ENCODE measurements at regions not wholly inside any gene's neighbourhood (a gene's known extent, or its start where the extent isn't known, plus 50 kb on each side); places are given as distances from the start of the nearest gene placed in this dataset.

- WGBS (ENCODE audit: extremely low coverage, insufficient coverage, insufficient read length): no CpG with 5 or more reads among the region's 1 CpG
- no peaks in the 10 kb centered on the region for H3K9me3 ChIP-seq (ENCODE audit: insufficient read depth, low read depth, low read length)
- H4K91ac ChIP-seq (ENCODE audit: low read depth, low read length): no peak overlapping the region
These were observed 837.0 kb downstream of the DIAPH3 start for GRCh38 chr13:59326717-59327116.

DNA sequence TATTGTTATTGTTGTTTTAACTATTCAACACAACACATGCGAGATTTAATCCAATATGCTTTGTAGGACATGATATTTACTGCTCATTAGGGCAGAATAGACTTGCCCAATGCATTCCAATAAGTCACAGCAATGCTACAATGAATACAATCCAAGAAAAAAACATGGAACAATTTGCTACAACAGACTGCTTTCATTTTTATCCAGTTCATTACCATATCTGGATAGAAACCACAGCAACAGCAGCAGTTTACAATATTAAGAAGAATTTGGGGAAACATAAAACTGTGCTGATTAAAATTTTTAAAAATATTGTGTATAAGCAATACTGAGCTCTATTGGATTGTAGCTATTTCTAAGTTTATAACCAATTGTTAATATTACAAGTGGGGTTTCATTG, 833.0 kb downstream of the DIAPH3 start:
- Histone ChIP-seq H3K79me1 (ENCODE audit: low read length) (no peaks in the 10 kb centered on the region), H2AK5ac (ENCODE audit: low read length) (no peak overlapping the region), H3K4me2 (ENCODE audit: low read length) (no peak overlapping the region), H3K4me3 (ENCODE audit: low read depth, low read length) (no peak overlapping the region), H3K23ac (ENCODE audit: low read length) (no peak overlapping the region), H3K79me2 (ENCODE audit: control insufficient read depth, insufficient read depth, low read length, poor library complexity) (no peaks in the 10 kb centered on the region), H4K8ac (ENCODE audit: low read depth, low read length) (no peak overlapping the region), H3K27ac (ENCODE audit: low read depth, low read length) (no peak overlapping the region), H3K9ac (ENCODE audit: low read length) (no peak overlapping the region), H3K27me3 (ENCODE audit: insufficient read depth, low read length) (no peaks in the 10 kb centered on the region), H2BK5ac (ENCODE audit: low read depth, low read length, poor library complexity) (no peak overlapping the region), H2BK12ac (ENCODE audit: low read length) (no peak overlapping the region), H3K4me1 (ENCODE audit: control insufficient read depth in 1 of 2, insufficient read depth in 2 of 2, low read length in 2 of 2) (no peaks in the 10 kb centered on the region), H3K4ac (ENCODE audit: low read depth, low read length) (no peak overlapping the region), H3K9me3 (ENCODE audit: insufficient read depth, low read depth, low read length) (no peaks in the 10 kb centered on the region), H4K91ac (ENCODE audit: low read depth, low read length) (no peak overlapping the region), H2AFZ (ENCODE audit: insufficient read depth, low read length, poor library complexity) (no peak overlapping the region), H2BK120ac (ENCODE audit: insufficient read depth, low read length, poor library complexity) (no peak overlapping the region), H3K14ac (ENCODE audit: low read length) (no peak overlapping the region), H3K18ac (ENCODE audit: low read length) (no peak overlapping the region), H4K12ac (ENCODE audit: low read depth, low read length) (no peak overlapping the region), H3K36me3 (ENCODE audit: control insufficient read depth in 1 of 2, insufficient read depth in 2 of 2, low read length in 2 of 2) (no peaks in the 10 kb centered on the region)
- no peak for DNase-seq
- WGBS (ENCODE audit: extremely low coverage, insufficient coverage, insufficient read length): no CpG with 5 or more reads among the region's 1 CpG

More at GRCh38 chr13:59326717-59327116, 837.0 kb downstream of the DIAPH3 start:
- H3K9ac ChIP-seq (ENCODE audit: low read length): no peak overlapping the region
- no peak overlapping the region for H2AK5ac ChIP-seq (ENCODE audit: low read length)
- H3K36me3 ChIP-seq (ENCODE audit: control insufficient read depth in 1 of 2, insufficient read depth in 2 of 2, low read length in 2 of 2): no peaks in the 10 kb centered on the region
- H3K27ac ChIP-seq (ENCODE audit: low read depth, low read length): no peak overlapping the region
- no peak overlapping the region for H3K18ac ChIP-seq (ENCODE audit: low read length)
- no peaks in the 10 kb centered on the region for H3K79me2 ChIP-seq (ENCODE audit: control insufficient read depth, insufficient read depth, low read length, poor library complexity)
- H4K8ac ChIP-seq (ENCODE audit: low read depth, low read length): no peak overlapping the region
- H3K23ac ChIP-seq (ENCODE audit: low read length): no peak overlapping the region
- no peak overlapping the region for H2BK5ac ChIP-seq (ENCODE audit: low read depth, low read length, poor library complexity)
- DNase-seq: no peak
- no peaks in the 10 kb centered on the region for H3K79me1 ChIP-seq (ENCODE audit: low read length)
- H3K4me3 ChIP-seq (ENCODE audit: low read depth, low read length): no peak overlapping the region
- H3K4ac ChIP-seq (ENCODE audit: low read depth, low read length): no peak overlapping the region
- no peak overlapping the region for H2AFZ ChIP-seq (ENCODE audit: insufficient read depth, low read length, poor library complexity)
- no peak overlapping the region for H3K14ac ChIP-seq (ENCODE audit: low read length)
- H3K27me3 ChIP-seq (ENCODE audit: insufficient read depth, low read length): no peaks in the 10 kb centered on the region
- no peak overlapping the region for H3K4me2 ChIP-seq (ENCODE audit: low read length)
- no peaks in the 10 kb centered on the region for H3K4me1 ChIP-seq (ENCODE audit: control insufficient read depth in 1 of 2, insufficient read depth in 2 of 2, low read length in 2 of 2)
- H2BK120ac ChIP-seq (ENCODE audit: insufficient read depth, low read length, poor library complexity): no peak overlapping the region
- H4K12ac ChIP-seq (ENCODE audit: low read depth, low read length): no peak overlapping the region
- H2BK12ac ChIP-seq (ENCODE audit: low read length): no peak overlapping the region

DNA sequence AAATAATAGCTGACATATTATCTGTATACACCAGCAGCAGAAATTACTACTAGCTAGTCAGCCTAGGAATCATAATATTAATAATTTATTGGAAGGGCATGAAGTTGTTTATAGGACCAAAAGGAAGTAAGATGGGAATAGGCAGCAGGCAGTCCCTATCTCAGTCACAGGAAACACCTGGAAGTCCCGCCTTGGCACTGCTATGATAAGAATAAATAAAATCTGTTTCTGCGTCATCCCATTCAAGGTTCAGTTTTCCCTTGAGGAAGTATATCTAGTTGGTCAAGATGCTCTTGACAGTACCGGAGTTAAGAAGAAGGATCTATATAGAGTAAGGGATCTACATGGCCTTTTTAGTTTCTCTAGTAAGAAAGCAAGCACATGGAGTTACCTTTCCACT, 830.8 kb downstream of the DIAPH3 start:
- Histone ChIP-seq H4K91ac (ENCODE audit: low read depth, low read length) (no peak overlapping the region), H3K9me3 (ENCODE audit: insufficient read depth, low read depth, low read length) (no peaks in the 10 kb centered on the region), H3K23ac (ENCODE audit: low read length) (no peak overlapping the region), H3K4me2 (ENCODE audit: low read length) (no peak overlapping the region), H2BK120ac (ENCODE audit: insufficient read depth, low read length, poor library complexity) (no peak overlapping the region), H3K4me1 (ENCODE audit: control insufficient read depth in 1 of 2, insufficient read depth in 2 of 2, low read length in 2 of 2) (no peaks in the 10 kb centered on the region), H2AFZ (ENCODE audit: insufficient read depth, low read length, poor library complexity) (no peak overlapping the region), H2BK5ac (ENCODE audit: low read depth, low read length, poor library complexity) (no peak overlapping the region), H3K14ac (ENCODE audit: low read length) (no peak overlapping the region), H3K4me3 (ENCODE audit: low read depth, low read length) (no peak overlapping the region), H3K9ac (ENCODE audit: low read length) (no peak overlapping the region), H3K27ac (ENCODE audit: low read depth, low read length) (no peak overlapping the region), H3K79me1 (ENCODE audit: low read length) (no peaks in the 10 kb centered on the region), H3K18ac (ENCODE audit: low read length) (no peak overlapping the region), H4K8ac (ENCODE audit: low read depth, low read length) (no peak overlapping the region), H2BK12ac (ENCODE audit: low read length) (no peak overlapping the region), H3K27me3 (ENCODE audit: insufficient read depth, low read length) (no peaks in the 10 kb centered on the region), H4K12ac (ENCODE audit: low read depth, low read length) (no peak overlapping the region), H3K36me3 (ENCODE audit: control insufficient read depth in 1 of 2, insufficient read depth in 2 of 2, low read length in 2 of 2) (no peaks in the 10 kb centered on the region), H2AK5ac (ENCODE audit: low read length) (no peak overlapping the region), H3K79me2 (ENCODE audit: control insufficient read depth, insufficient read depth, low read length, poor library complexity) (no peaks in the 10 kb centered on the region), H3K4ac (ENCODE audit: low read depth, low read length) (no peak overlapping the region)
- no CpG with 5 or more reads among the region's 3 CpGs for WGBS (ENCODE audit: extremely low coverage, insufficient coverage, insufficient read length)
- no peak for DNase-seq

DNA sequence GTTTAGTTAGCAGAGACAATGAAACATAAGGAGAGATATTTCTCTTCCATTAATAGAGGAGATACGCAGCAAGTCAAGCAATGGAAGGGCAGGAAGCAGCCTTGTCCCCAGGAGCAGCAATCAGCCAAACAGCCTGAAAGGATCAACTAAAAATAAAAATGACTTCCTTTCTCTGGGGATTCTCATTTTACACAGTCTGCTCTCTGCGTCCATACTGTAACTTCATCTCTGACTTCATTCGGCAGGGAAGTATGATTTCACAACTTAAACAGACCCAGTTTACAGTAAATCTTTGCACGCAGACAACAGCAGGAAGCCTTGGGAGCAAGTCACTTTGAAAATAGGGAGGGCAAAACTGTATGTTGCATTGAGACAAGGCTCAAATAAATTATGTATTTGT, 826.7 kb downstream of the DIAPH3 start:
- Histone ChIP-seq H2AK5ac (ENCODE audit: low read length) (no peak overlapping the region), H4K91ac (ENCODE audit: low read depth, low read length) (no peak overlapping the region), H3K27me3 (ENCODE audit: insufficient read depth, low read length) (no peaks in the 10 kb centered on the region), H3K14ac (ENCODE audit: low read length) (no peak overlapping the region), H3K4ac (ENCODE audit: low read depth, low read length) (no peak overlapping the region), H3K9me3 (ENCODE audit: insufficient read depth, low read depth, low read length) (no peaks in the 10 kb centered on the region), H3K36me3 (ENCODE audit: control insufficient read depth in 1 of 2, insufficient read depth in 2 of 2, low read length in 2 of 2) (no peaks in the 10 kb centered on the region), H3K9ac (ENCODE audit: low read length) (no peak overlapping the region), H3K4me1 (ENCODE audit: control insufficient read depth in 1 of 2, insufficient read depth in 2 of 2, low read length in 2 of 2) (no peaks in the 10 kb centered on the region), H4K12ac (ENCODE audit: low read depth, low read length) (no peak overlapping the region), H3K18ac (ENCODE audit: low read length) (no peak overlapping the region), H2BK120ac (ENCODE audit: insufficient read depth, low read length, poor library complexity) (no peak overlapping the region), H3K27ac (ENCODE audit: low read depth, low read length) (no peak overlapping the region), H2BK12ac (ENCODE audit: low read length) (no peak overlapping the region), H2BK5ac (ENCODE audit: low read depth, low read length, poor library complexity) (no peak overlapping the region), H3K79me2 (ENCODE audit: control insufficient read depth, insufficient read depth, low read length, poor library complexity) (no peaks in the 10 kb centered on the region), H4K8ac (ENCODE audit: low read depth, low read length) (no peak overlapping the region), H3K4me2 (ENCODE audit: low read length) (no peak overlapping the region), H3K23ac (ENCODE audit: low read length) (no peak overlapping the region), H2AFZ (ENCODE audit: insufficient read depth, low read length, poor library complexity) (no peak overlapping the region), H3K4me3 (ENCODE audit: low read depth, low read length) (no peak overlapping the region), H3K79me1 (ENCODE audit: low read length) (no peaks in the 10 kb centered on the region)
- no CpG with 5 or more reads among the region's 4 CpGs for WGBS (ENCODE audit: extremely low coverage, insufficient coverage, insufficient read length)
- DNase-seq: no peak

Measured in trophoblast cell (in vitro differentiated cells and primary cell).